NCI-H345 treated with DMSO at 0.1 percent for 48 hours (cell line): ENCODE measurements at regions not wholly inside any gene's neighbourhood (a gene's known extent, or its start where the extent isn't known, plus 50 kb on each side); places are given as distances from the start of the nearest gene placed in this dataset.
A peak's percentile ranks its signal among the peaks of the same experiment; 100 is the strongest.
"Not testable (repeated sequence)": the region's sequence is repeated elsewhere in the genome, so short reads cannot be mapped to it uniquely, and the experiment has no call there.

ENCODE experiments used
- DNase-seq: peaks from one replicate; lab custom pipeline; 2025; ENCODE audit not compliant: unreplicated experiment; lab: John Stamatoyannopoulos, UW

DNA sequence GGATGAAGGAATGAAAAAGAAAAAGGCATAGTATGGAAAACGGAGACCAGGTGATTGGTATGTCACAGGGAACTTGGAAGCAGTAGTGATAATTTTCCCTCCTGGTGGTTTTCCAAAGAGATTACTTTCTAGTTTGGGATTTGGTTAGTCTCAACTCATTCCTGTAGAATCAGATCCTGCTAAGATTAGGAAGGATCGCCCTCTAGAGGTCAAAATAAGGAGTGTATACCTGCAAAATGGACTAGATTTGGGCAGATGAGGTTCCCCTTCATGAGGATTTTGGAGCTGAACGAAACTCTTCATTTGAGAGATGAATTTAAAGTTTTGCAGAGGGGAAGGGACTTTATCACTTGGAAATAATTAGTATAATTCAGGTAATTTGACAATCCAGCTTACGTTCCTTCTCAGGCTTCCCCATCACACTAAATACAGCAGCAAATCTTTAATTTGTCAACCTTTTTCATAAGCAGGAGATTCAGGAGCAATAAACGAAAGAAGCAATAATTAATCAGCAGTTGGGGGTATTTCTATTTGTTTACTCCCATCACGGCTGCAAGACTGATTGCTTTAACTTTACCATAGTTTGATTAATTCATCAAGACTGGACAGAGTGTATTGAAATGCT lies 65.2 kb downstream of the CCDC195 start:
- peak; percentile 20 for DNase-seq

DNA sequence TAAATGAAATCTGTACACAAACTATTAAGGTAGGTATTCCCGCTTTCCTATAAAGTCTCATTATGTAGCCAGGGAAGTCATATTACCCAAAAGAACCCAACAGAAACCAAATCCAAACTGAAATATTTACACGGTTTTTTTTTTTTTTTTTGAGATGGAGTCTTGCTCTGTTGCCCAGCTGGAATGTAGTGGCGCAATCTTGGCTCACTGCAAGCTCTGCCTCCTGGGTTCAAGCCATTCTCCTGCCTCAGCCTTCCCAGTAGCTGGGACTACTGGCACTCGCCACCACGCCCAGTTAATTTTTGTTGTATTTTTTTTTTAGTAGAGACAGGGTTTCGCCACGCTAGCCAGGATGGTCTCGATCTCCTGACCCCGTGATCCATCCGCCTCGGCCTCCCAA lies 62.5 kb upstream of the CUL3 start:
- DNase-seq, result not testable (repeated sequence)

DNA sequence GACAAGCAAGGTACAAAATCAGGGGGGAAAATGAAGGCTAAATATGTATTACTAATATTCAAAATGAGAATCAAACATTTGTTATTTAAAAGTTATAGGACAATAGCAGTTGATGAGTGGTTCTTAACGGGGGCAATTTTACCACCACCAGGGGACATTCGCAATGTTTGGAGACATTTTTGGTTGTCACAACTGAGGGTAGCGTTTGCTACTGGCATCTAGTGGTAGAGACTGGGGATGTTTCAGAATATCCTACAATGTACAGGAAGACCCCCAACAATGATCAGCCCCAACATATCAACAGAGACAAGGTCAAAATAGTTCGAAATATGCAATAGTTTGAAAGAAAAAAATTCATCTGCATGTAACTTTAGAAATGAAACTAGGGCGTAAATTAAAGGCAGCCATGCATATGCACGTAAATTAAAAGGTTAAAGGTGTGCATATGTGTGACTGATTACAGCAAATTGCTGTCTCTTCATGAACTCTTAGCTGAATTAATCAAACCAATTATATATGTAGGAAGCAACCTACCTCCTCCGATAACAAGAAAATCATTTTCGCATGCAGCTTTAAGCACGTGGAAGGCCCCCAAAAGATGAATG lies 61.2 kb upstream of the CUL3 start:
- peak; percentile 11 for DNase-seq

DNA sequence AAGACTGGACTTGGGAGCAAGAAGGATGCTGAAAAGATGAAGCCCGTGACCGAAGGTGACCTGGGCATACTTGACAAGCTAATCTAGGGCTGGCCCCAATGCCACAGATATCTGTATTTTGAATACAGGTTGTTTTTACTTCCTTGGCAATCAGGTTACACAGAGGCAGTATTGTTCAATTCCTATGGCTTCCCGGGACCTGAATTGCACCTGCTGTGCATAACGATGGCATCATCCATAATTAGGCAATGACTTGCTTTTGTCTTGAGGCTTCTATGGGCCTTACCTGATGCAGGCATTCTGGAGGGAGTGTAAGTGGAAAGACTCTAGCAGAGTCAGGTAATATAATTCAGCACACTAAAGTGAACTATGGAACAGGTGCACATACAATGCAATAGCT lies 60.6 kb upstream of the CUL3 start:
- DNase-seq, result peak; percentile 7

DNA sequence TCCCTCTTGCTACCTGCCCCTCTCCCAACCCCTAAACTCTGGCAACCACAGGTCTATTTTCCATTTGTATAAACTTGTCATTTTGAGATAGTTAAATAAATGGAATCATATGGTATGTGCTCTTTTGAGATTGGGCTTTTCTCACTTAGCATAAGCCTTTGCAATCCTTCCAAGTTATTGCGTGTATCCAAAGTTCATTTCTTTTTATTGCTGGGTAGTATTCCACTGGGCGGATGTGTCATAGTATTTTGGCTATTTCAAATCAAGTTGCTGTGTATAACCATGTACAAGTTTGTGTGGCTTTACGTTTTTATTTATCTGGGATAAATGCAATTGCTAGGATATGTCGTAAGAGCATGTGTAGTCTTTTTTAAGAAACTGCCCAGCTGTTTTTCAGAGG lies 55.5 kb upstream of the CUL3 start:
- DNase-seq, result no peak

DNA sequence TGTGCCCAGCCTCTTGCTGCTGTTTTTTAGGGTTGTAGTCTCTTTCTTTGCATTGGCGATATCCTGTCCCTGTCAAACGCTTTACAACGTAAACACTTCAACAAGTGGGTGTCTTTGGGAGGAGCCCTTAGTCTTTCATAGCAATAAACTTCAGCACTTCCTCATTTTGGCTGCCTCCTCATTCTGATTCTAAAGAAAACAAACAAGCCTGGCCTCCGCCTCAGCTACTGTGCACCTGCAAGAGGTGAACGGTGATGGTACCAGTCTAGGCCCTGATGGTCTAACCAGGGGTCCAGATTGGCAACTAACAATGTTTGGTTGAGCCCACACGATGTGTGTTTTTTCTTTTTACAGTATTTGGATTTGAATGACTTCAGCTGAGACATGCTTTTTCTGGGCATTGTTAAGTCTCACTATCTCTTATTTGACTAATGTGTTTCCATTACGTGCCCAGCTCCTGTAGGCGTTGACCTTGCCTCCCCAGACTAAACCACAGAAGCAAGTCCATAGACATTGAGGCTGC lies 53.2 kb upstream of the CUL3 start:
- peak; percentile 18 for DNase-seq
